A673 (cell line): ENCODE measurements at regions not wholly inside any gene's neighbourhood (a gene's known extent, or its start where the extent isn't known, plus 50 kb on each side); places are given as distances from the start of the nearest gene placed in this dataset.

Source experiments
- BruUV-seq: library from RNA; stranded (reverse); fragments of 400-500 nt; replicated peaks from 2 replicates; lab custom pipeline; 2021; lab: Mats Ljungman, UMichigan
- CTCF ChIA-PET: fragments of 300-600 bp; sonication (Branson Sonifier 250); formaldehyde crosslinking; loops from one replicate; lab custom pipeline; 2022; ENCODE audit warnings: antibody characterized with exemption; lab: Charles Lee
- POLR2A ChIA-PET: fragments of 300-600 bp; sonication (Branson Sonifier 250); formaldehyde crosslinking; loops from one replicate; lab custom pipeline; 2022; ENCODE audit warnings: antibody characterized with exemption; ENCODE audit not compliant: low non-redundant PET; lab: Charles Lee
- DNase-seq: peaks from one replicate; pipeline ENCODE4 v3.0.0-alpha.2; 2015; ENCODE audit warnings: low spot score
- H3K27ac ChIP-seq: fragments of 200-600 bp; sonication (generic); 2 replicates; pipeline ENCODE4 v1.5.1; 2016; ENCODE audit warnings: mixed run types, low read depth, mild to moderate bottlenecking, mixed read lengths, antibody characterized with exemption, low read length; ENCODE audit not compliant: poor library complexity, severe bottlenecking
- H3K27me3 ChIP-seq: fragments of 200-600 bp; sonication (generic); replicated peaks from 2 replicates; pipeline ENCODE4 v1.6.1; 2017; ENCODE audit warnings: mixed run types, low read depth, mild to moderate bottlenecking, mixed read lengths, antibody characterized with exemption, low read length; ENCODE audit not compliant: insufficient read depth, poor library complexity
- H3K36me3 ChIP-seq: fragments of 200-600 bp; sonication (generic); 2 replicates; pipeline ENCODE4 v1.6.1; 2016; ENCODE audit warnings: mixed run types, mild to moderate bottlenecking, mixed read lengths, antibody characterized with exemption, low read length; ENCODE audit not compliant: insufficient read depth, poor library complexity, severe bottlenecking
- H3K4me1 ChIP-seq: fragments of 200-600 bp; sonication (generic); 2 replicates; pipeline ENCODE4 v1.6.1; 2017; ENCODE audit warnings: mixed run types, mild to moderate bottlenecking, mixed read lengths, antibody characterized with exemption, low read length; ENCODE audit not compliant: insufficient read depth, poor library complexity, severe bottlenecking
- H3K4me3 ChIP-seq: fragments of 200-600 bp; sonication (generic); 2 replicates; pipeline ENCODE4 v1.5.1; 2016; ENCODE audit warnings: low read depth, mixed run types, mild to moderate bottlenecking, mixed read lengths, low read length; ENCODE audit not compliant: poor library complexity, severe bottlenecking
- H3K9me3 ChIP-seq: fragments of 200-600 bp; sonication (generic); 2 replicates; pipeline ENCODE4 v1.6.1; 2016; ENCODE audit warnings: mixed run types, low read depth, mild to moderate bottlenecking, mixed read lengths, antibody characterized with exemption, low read length; ENCODE audit not compliant: poor library complexity, severe bottlenecking
- EZH2 ChIP-seq: fragments of 200-600 bp; sonication (generic); IDR thresholded peaks from 2 replicates; pipeline ENCODE4 v1.6.1; 2017; ENCODE audit warnings: borderline replicate concordance, low read depth, mild to moderate bottlenecking, mixed read lengths, antibody characterized with exemption, low read length; ENCODE audit not compliant: poor library complexity, severe bottlenecking
- intact Hi-C: fragments of 100-400 bp; cut with micrococcal nuclease; formaldehyde crosslinking; loops from one replicate; pipeline ENCODE4 v1.10.0; 2022; ENCODE audit not compliant: unreplicated experiment
- TF ChIP-seq, protein P1 (sequence below): fragments of 300-800, 200-600 bp; sonication (generic); conservative IDR thresholded peaks from 2 replicates; pipeline ENCODE4 v1.5.1; 2017; ENCODE audit warnings: low read depth, mild to moderate bottlenecking, antibody characterized with exemption, low read length, moderate library complexity, mixed read lengths

DNA sequence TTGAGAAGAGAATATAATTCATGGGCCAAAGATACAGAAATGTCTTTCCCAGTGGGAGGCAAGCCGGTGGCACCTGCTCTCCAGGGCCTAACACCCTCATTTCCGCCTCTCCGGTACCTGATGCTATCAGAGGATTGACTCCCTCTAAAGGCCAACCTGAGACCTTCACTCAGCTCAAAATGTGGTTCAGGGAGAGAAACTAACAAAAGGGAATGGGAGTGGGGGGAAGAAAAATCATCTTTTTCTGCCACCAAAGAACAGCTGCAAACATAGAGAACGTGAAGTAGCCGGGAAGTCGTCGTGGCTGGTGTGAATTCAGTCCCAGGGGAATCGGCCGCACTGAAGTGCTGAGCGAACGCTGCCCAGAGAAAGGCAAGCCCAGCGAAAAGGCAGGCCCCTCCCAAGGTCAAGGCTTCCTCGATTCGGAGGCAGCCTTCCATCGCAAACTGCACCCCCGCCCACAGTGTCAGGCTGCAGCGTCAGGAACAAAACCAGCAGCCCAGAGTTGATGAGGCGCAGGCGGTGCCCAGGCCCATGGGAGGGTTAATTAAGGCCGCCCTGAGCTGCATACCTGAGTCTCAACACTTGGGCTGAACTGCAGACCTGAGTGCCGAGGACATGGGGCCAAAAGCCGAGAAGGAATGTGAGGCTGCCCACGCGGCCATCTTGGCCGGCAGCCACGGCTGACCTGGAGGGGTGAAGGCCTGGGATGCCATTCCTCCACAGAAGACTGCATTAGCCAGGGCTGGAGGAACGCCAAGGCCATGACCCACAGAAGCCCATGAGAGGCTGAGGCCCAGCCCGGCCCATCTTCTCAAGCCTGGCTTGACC is 160.2 kb downstream of the PSMG1 start:
- ChIA-PET CTCF (no interaction called here), POLR2A (no interaction called here)
- no peaks in the 10 kb centered on the region for H3K9me3 ChIP-seq
- H3K36me3 ChIP-seq: no peaks in the 10 kb centered on the region
- BruUV-seq: no TSS peak
- no peaks in the 10 kb centered on the region for H3K4me1 ChIP-seq
- no peak for DNase-seq
- intact Hi-C loops: no loop called here
- no peak overlapping the region for H3K27ac ChIP-seq
- TF ChIP-seq, protein P1, sequence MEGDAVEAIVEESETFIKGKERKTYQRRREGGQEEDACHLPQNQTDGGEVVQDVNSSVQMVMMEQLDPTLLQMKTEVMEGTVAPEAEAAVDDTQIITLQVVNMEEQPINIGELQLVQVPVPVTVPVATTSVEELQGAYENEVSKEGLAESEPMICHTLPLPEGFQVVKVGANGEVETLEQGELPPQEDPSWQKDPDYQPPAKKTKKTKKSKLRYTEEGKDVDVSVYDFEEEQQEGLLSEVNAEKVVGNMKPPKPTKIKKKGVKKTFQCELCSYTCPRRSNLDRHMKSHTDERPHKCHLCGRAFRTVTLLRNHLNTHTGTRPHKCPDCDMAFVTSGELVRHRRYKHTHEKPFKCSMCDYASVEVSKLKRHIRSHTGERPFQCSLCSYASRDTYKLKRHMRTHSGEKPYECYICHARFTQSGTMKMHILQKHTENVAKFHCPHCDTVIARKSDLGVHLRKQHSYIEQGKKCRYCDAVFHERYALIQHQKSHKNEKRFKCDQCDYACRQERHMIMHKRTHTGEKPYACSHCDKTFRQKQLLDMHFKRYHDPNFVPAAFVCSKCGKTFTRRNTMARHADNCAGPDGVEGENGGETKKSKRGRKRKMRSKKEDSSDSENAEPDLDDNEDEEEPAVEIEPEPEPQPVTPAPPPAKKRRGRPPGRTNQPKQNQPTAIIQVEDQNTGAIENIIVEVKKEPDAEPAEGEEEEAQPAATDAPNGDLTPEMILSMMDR: no peak
- TF ChIP-seq EZH2: no peak
- no peaks in the 10 kb centered on the region for H3K27me3 ChIP-seq
- no peak overlapping the region for H3K4me3 ChIP-seq

DNA sequence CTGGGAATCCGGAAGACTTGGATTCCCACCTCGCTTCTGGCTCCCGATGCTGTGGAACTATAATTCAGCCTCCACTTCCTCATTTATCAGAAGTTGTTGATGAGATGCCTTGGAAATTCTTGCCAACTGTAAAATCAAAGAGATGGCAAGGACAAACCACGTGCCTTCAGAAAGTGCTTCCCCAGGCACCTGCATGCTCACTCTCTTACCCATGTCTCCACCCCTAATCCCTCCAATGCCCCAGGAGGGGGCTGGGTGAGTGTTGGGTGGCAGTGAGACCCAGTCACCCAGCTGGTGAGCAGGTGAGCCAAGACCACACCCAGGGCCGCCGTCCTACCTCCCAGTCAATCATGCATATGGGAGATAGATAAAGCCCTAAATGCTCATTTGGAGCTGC is 160.8 kb downstream of the PSMG1 start:
- TF ChIP-seq, protein P1: no peak
- TF ChIP-seq EZH2: no peak
- CTCF ChIA-PET: no interaction called here
- Histone ChIP-seq H3K4me1 (no peaks in the 10 kb centered on the region), H3K27ac (no peak overlapping the region), H3K36me3 (no peaks in the 10 kb centered on the region), H3K4me3 (no peak overlapping the region), H3K27me3 (no peaks in the 10 kb centered on the region), H3K9me3 (no peaks in the 10 kb centered on the region)
- POLR2A ChIA-PET: no interaction called here
- no TSS peak for BruUV-seq
- intact Hi-C loops: no loop called here
- DNase-seq: no peak

DNA sequence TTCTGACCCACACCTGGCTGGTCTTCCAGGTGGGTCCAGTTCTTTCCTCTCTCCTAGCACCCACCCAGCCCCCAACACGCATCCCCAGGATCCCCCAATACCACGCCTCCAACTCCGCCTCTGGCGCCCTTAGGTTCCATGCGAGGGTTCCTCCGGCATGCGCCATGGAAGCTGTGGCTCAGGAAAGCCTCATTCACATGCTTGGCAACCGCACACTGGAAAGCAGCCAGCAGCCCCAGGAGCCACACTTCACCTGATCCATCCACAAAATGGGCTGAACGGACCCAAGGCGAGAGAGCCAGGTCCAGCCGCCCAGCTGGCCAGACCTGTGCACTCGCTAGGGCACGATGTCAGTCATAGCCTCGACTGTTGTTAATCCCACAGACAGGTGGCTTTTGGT is 161.2 kb downstream of the PSMG1 start:
- intact Hi-C loops: no loop called here
- no peak overlapping the region for H3K4me3 ChIP-seq
- TF ChIP-seq, protein P1: no peak
- TF ChIP-seq EZH2: no peak
- no peaks in the 10 kb centered on the region for H3K9me3 ChIP-seq
- no peak for DNase-seq
- POLR2A ChIA-PET: no interaction called here
- no TSS peak for BruUV-seq
- no peaks in the 10 kb centered on the region for H3K4me1 ChIP-seq
- no peaks in the 10 kb centered on the region for H3K27me3 ChIP-seq
- no peaks in the 10 kb centered on the region for H3K36me3 ChIP-seq
- CTCF ChIA-PET: no interaction called here
- H3K27ac ChIP-seq: no peak overlapping the region
